ENCODE measurements at regions not wholly inside any gene's neighbourhood (a gene's known extent, or its start where the extent isn't known, plus 50 kb on each side); places are given as distances from the start of the nearest gene placed in this dataset.

- Histone ChIP-seq H3K9me3 (ENCODE audit: control insufficient read depth, insufficient read depth, low read length) (no peaks in the 10 kb centered on the region), H3K36me3 (ENCODE audit: control insufficient read depth, insufficient read depth, low read length) (no peaks in the 10 kb centered on the region), H3K4me1 (ENCODE audit: control insufficient read depth, insufficient read depth, low read length) (no peaks in the 10 kb centered on the region), H3K4me3 (ENCODE audit: low read length) (no peak overlapping the region), H3K27ac (ENCODE audit: low read length) (no peak overlapping the region), H3K27me3 (ENCODE audit: control insufficient read depth, insufficient read depth, low read length) (no peaks in the 10 kb centered on the region)
- Mint-ChIP-seq H3K27ac (no peak overlapping the region), H3K36me3 (no peaks in the 10 kb centered on the region), H3K4me3 (no peak overlapping the region), H3K4me1 (no peaks in the 10 kb centered on the region), H3K9me3 (no peaks in the 10 kb centered on the region), H3K27me3 (ENCODE audit: low read depth in 2 of 2) (peaks cover 19 to 23% of the 10 kb centered on the region in 2 donors)
- intact Hi-C loops (cut with micrococcal nuclease) = no loop called here
- WGBS (ENCODE audit: insufficient coverage) = 95% methylated on average over 9 of the region's 9 CpGs
- no peak for TF ChIP-seq CTCF (IDR thresholded peaks at IDR 0.05)
- DNase-seq (no peak), ATAC-seq (no peak)
These were observed 123.1 kb upstream of the ACKR3 start for GRCh38 chr2:236446521-236446920.

GRCh38 chr2:236449167-236449761 lies 120.4 kb upstream of the ACKR3 start:
- ATAC-seq = no peak
- WGBS (ENCODE audit: insufficient coverage) = 86% methylated on average over 15 of the region's 15 CpGs
- Mint-ChIP-seq H3K4me1 (no peaks in the 10 kb centered on the region), H3K36me3 (no peaks in the 10 kb centered on the region), H3K4me3 (no peak overlapping the region), H3K9me3 (no peaks in the 10 kb centered on the region), H3K27me3 (ENCODE audit: low read depth in 2 of 2) (peaks cover 20 to 22% of the 10 kb centered on the region in 2 donors), H3K27ac (no peak overlapping the region)
- no peak for DNase-seq
- H3K4me1 ChIP-seq (ENCODE audit: control insufficient read depth, insufficient read depth, low read length) = no peaks in the 10 kb centered on the region
- no peaks in the 10 kb centered on the region for H3K27me3 ChIP-seq (ENCODE audit: control insufficient read depth, insufficient read depth, low read length)
- TF ChIP-seq CTCF (IDR thresholded peaks at IDR 0.05) = no peak
- no peaks in the 10 kb centered on the region for H3K36me3 ChIP-seq (ENCODE audit: control insufficient read depth, insufficient read depth, low read length)
- H3K9me3 ChIP-seq (ENCODE audit: control insufficient read depth, insufficient read depth, low read length) = no peaks in the 10 kb centered on the region
- H3K4me3 ChIP-seq (ENCODE audit: low read length) = no peak overlapping the region
- intact Hi-C loops (cut with micrococcal nuclease) = no loop called here
- no peak overlapping the region for H3K27ac ChIP-seq (ENCODE audit: low read length)

GRCh38 chr2:236452238-236452637 lies 117.4 kb upstream of the ACKR3 start:
- Histone ChIP-seq H3K4me3 (ENCODE audit: low read length) (no peak overlapping the region), H3K27me3 (ENCODE audit: control insufficient read depth, insufficient read depth, low read length) (no peaks in the 10 kb centered on the region), H3K9me3 (ENCODE audit: control insufficient read depth, insufficient read depth, low read length) (no peaks in the 10 kb centered on the region), H3K36me3 (ENCODE audit: control insufficient read depth, insufficient read depth, low read length) (no peaks in the 10 kb centered on the region), H3K27ac (ENCODE audit: low read length) (no peak overlapping the region), H3K4me1 (ENCODE audit: control insufficient read depth, insufficient read depth, low read length) (no peaks in the 10 kb centered on the region)
- Mint-ChIP-seq H3K27ac (no peak overlapping the region), H3K4me3 (no peak overlapping the region), H3K36me3 (no peaks in the 10 kb centered on the region), H3K9me3 (no peaks in the 10 kb centered on the region), H3K27me3 (ENCODE audit: low read depth in 2 of 2) (peaks cover 13 to 25% of the 10 kb centered on the region in 2 donors), H3K4me1 (no peaks in the 10 kb centered on the region)
- intact Hi-C loops (cut with micrococcal nuclease) = no loop called here
- no peak for TF ChIP-seq CTCF (IDR thresholded peaks at IDR 0.05)
- DNase-seq (no peak), ATAC-seq (no peak)
- 82% methylated on average over 2 of the region's 3 CpGs for WGBS (ENCODE audit: insufficient coverage)

- H3K27me3 Mint-ChIP-seq (ENCODE audit: low read depth in 2 of 2) = peaks cover 16 to 25% of the 10 kb centered on the region in 2 donors
- no peaks in the 10 kb centered on the region for H3K4me1 ChIP-seq (ENCODE audit: control insufficient read depth, insufficient read depth, low read length)
These were observed 115.5 kb upstream of the ACKR3 start for GRCh38 chr2:236454076-236454475.

More at GRCh38 chr2:236454076-236454475, 115.5 kb upstream of the ACKR3 start:
- 91% methylated on average over 10 of the region's 10 CpGs for WGBS (ENCODE audit: insufficient coverage)
- H3K9me3 Mint-ChIP-seq = no peaks in the 10 kb centered on the region
- Histone ChIP-seq H3K4me3 (ENCODE audit: low read length) (no peak overlapping the region), H3K36me3 (ENCODE audit: control insufficient read depth, insufficient read depth, low read length) (no peaks in the 10 kb centered on the region), H3K27ac (ENCODE audit: low read length) (no peak overlapping the region), H3K27me3 (ENCODE audit: control insufficient read depth, insufficient read depth, low read length) (no peaks in the 10 kb centered on the region), H3K9me3 (ENCODE audit: control insufficient read depth, insufficient read depth, low read length) (no peaks in the 10 kb centered on the region)
- TF ChIP-seq CTCF (IDR thresholded peaks at IDR 0.05) = no peak
- DNase-seq = no peak
- H3K27ac Mint-ChIP-seq = no peak overlapping the region
- intact Hi-C loops (cut with micrococcal nuclease) = no loop called here
- ATAC-seq = no peak
- no peaks in the 10 kb centered on the region for H3K36me3 Mint-ChIP-seq
- no peaks in the 10 kb centered on the region for H3K4me1 Mint-ChIP-seq
- H3K4me3 Mint-ChIP-seq = no peak overlapping the region
